SKM-1 treated with dmso at 0.1 percent for 144 hours (cell line): ENCODE measurements at regions not wholly inside any gene's neighbourhood (a gene's known extent, or its start where the extent isn't known, plus 50 kb on each side); places are given as distances from the start of the nearest gene placed in this dataset.

Source experiments
- DNase-seq: peaks from one replicate; lab custom pipeline; 2025; ENCODE audit not compliant: unreplicated experiment; lab: John Stamatoyannopoulos, UW

DNA sequence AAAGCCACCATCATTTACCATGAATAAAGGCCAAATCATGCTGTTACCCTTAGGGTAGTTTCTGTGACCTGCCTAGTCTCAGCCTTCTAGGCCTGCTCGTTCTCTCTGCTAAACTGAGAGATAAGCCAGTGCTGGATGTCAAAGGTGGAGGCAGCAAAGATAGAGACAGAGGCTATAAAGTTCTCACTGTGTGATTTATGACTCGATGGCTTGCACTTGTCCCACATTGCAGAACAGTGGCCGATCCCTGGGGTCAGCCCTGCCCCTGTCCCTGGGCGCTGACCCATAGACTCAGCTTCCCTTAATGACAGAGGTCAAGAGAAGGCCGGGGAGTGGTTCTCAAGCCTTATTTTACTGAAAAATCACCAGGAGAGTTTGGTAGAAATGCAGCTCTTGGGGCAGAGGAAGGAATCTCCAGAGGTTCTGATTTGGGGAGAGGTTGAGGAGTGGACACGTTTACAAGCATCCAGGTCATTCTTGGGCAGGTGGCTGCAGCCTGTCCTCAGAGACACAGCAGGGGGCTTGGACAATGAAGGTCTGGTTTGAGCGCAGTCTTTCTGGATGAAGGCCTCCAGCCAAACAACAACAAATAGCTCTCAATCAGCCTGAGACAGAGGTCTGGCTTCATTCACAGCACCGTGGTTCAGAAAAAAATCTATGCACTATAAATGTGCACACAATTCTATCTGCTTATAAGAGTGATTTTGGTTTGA lies 143.5 kb downstream of the ACKR3 start:
- no peak for DNase-seq

DNA sequence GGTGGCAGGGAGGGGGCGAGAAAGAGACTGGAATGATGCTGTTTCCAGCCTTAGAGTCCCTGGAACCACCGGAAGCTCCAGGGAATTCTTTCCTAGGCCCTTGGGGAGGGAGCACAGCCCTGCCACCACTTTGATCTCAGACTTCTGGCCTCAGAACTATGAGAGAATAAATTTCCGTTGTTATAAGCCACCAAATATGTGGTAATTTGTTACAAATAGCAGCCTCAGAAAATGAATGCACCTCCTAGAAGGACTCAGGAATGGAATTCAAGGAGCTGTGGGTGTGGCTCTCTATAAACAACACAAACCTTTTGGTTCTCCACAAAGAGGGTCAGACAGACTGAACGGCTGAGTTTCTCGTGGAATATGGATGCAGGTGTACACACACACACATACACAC lies 144.5 kb downstream of the ACKR3 start:
- no peak for DNase-seq

DNA sequence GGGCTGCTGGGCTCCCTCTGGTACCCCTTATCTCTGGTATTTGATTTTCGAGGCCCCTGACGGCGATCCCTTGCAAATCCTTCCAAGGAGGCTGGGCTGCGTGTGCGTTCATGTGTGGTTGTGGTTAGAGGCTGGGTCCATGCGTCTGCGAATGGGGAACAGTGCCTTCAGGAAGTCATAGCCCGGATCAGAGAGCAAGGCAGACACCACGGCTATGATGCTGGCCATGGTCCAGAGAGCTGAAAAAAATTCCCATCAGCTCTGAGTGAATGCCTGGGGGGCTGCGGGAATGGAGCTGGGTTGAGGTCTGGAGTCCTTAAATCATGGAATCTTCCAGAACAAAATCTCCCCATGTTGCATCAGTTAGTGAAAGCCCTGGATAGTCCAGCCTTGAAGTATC lies 145.5 kb downstream of the ACKR3 start:
- no peak for DNase-seq

DNA sequence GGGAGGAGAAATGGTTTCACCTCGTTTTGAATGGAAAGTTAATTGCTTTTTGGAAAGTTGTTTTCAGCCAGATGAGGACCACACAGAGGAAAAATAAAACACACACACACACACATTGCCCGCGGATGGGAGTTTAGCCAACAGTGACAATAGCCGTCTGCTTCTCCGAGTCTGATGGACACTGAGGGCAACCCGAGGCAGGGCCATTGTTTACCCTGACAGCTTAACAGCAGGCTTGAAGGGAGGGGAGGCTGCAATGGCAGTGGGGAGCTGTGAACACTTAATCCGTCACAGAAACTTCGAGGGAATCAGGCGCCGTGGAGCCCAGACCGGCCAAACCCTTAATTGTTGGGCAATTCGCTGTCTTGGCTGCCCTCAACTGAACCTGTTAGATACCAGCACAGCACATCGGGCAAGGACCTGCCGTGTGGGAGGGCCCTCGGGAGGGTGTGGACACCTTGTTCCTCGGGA lies 145.9 kb downstream of the ACKR3 start:
- DNase-seq = no peak

DNA sequence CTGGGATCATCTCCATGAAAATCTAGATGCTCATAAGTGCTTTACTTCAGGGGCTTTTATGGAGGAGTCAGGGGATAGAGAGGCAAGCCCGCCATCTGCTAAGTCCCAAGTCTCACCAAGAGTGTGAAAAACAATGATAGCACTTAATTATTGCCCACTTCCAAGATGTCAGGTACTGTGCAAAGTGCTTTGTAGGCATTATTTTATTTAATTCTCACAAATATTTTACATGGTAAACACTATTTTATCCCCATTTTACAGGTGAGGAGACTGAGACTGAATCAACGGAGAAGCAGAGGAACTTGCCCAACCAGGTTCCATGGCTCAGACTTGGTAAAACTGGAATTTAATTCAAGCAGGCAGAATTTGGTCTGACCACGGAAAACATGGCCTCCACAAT lies 147.5 kb downstream of the ACKR3 start:
- no peak for DNase-seq

DNA sequence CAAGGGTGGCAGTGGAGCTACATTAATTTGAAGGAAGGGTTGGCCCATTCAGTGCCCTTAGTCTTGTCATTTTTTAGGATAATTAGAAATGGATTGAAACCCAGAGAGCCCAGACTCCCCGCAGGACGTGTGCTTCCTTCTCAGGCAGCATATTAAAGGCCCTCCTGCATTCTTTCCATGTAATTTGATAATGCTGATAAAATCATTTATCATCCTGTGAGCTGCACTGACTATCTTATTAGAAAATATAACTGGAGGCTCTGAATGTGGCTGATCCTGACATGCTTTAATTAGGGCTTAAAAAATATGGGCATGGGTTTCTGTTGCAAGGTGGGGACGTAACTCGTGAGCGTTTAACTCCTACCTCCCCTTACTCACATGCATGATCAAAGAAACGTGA lies 148.1 kb downstream of the ACKR3 start:
- no peak for DNase-seq

DNA sequence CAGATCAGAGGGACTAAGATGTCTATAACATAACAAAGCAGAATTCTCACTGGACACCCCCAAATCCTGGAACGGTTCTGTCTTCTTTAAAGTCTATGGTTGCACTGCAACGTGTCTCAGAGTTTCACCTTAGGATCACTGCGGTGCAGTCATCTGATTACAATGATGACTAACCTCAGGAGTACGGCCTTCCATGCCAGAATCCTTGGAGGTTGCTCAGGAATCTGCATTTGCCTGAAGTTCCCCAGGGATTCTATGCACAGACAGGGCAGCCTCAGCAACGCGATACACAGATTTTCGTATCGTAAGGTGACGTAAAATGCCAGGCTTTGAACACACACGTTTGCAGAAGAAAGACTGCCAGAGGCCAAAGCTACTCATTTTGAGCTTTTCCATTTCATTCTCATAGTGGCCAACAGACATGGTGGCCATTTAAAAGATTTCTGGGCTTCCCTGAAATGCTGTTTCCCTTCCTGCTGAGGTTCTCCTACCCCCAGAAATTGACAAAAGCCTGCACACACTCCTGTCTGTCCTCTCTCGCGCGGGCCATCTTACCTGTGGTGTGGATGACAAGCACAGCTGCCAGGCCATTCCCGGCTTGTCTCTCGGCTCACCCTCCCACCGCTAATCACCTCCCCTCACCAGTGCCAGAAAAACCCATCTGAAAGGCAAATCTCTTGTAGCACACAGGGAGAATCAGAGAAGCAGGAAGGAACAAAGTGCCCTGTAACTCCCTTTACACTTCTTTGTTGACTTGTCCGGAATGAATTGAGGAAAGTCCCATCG lies 148.8 kb downstream of the ACKR3 start:
- no peak for DNase-seq

DNA sequence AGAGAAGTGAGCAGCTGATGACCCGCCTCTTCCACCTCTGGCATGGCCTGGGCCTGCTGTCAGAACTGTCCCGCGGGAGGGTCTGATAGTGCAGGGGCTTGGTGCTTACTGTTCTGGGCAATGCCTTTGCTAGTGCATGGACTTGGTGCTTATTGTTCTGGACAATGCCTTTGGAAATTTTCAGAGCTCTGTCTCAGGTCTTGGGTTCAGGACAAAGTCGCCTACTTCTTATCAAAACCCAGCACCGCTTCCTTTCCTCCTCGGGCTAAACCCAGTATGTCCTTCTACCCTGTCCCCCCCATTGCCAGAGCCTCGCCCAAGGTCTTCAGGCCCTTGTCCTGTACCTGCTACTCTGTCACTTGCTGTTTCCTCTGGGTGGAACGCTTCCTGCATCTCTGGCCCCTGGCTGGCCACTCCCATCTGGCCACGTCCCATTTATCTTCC lies 149.6 kb downstream of the ACKR3 start:
- no peak for DNase-seq

DNA sequence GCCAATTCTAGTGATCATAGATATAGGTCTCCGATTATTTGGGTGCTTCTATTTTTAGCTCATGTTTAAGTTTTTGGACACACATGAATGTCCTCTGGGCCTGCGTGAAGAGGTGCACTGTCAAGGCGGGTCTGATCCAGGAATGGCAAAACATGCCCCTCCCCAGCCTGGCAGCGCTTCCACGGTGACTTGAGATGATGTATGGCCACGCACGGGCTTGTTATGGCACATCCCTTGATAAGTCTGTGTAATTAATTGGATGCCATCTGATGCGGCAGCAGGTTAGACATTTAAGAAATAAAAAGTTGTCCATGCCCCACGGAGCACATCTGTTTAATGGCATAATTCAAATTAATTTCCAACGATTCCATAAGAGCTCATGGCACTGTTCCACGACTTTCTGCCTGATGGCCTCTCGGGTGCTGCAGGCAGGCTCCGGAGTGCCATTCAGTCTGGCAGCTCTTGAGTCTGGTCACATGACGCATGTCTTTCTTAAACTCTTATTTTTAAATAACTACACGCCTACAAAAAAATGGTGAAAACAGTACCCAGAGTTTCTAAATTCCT lies 151.4 kb downstream of the ACKR3 start:
- no peak for DNase-seq

DNA sequence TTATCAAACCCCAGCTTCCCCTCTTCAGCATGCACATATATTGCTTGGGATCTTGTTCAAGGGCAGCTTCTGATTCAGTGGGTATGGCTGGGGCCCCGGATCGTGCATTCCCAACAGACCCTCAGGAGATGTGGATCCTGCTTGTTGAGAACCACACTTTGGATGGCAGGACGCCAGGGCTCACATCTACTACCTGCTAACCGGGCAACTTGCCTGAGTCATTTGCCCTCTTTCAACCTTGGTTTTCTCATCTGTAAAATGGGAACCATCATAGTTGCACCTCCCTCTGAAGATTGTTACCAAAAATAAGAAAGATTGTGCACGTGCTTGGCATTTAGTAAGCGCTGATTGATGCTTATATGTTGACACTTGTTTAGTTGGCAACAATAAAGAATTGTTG lies 154.6 kb downstream of the ACKR3 start:
- DNase-seq = no peak

DNA sequence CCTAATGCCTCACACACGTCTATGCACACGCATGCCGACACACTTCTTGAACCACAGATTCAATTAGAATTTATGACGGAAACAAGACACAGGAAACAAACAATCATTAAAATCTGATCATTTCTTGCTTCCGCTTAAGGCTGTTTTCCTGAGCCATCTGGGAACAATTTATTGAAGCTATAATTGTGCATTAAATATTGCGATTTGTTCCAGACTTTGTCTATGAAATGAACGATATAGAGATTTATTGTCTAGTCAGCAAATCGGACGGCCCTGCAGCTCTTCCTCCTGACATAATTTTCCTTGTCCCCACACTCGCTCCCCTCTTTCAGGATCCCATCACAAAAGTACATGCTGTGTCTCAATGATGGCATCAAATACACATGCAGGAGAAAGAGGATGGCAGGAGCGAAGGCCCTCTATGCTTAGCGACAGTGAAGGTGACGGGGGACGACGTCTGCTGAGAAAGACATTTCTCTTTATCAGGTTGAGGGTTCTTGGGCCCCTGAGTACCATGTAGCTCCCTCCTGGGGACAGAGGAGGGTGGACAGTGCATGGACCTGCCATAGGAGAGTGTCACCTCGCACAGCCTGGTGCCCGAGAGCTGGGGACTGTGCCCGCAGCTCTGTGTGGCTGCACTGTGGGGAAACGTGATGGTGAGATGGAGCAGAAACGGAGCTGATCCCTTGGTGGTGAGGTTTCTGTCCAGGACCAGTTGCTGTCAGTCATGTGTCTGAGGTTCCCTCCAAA lies 157.3 kb downstream of the ACKR3 start:
- DNase-seq = no peak

DNA sequence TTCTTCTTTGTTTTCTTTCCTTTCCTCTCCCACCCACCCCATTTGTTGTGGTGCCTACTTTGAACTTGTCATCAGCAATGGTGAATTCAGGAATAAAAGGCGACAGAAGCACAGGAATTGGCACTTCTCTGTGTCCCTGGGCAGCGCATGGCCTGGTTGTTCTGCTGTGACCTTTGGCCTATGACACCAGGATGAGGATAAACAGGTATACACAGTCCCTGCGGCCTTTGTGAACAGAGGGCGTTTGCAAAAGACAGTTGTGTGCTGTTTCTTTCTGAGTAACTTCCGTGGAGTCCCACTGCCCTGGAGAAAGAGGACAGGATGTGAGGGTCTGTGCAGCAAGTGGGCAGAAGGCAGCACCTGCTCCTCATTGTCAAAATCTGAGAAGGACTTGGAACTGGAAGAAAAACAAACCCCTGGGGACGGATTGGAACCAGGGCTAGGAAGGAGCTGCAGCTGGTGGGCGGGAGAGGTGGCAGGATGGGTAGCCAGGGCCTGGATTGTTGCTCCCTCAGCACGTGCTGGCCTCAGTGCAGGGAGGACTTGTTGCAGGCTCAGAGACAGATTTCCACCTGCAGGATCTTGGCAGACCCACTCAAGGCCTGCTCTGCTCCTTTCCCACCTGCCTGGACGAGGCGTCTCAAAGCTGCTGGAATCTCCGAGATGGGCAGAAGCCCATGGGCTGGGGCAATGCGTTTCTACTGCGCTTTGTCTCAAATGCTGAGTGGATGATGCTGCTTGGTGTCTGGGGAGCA lies 159.5 kb downstream of the ACKR3 start:
- DNase-seq = no peak

DNA sequence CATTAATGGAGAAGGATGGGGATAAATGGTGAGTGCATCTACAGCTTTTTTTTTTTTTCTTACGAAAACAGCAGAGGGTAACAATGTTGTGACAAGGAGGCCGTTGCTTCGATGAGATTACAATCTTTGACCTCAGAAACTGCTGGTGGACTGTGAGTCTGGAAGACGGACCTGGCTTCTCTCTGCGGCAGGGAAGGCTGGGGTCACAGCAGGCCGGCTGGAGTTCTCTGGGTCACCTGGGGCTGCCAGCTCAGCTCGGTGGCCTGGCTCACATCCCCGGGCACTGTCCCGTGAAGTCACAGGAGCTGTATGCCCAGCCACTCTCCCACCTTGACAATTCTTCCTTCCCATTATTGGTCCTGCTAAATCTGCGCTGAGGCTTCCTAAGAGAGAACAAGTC lies 160.8 kb downstream of the ACKR3 start:
- no peak for DNase-seq

DNA sequence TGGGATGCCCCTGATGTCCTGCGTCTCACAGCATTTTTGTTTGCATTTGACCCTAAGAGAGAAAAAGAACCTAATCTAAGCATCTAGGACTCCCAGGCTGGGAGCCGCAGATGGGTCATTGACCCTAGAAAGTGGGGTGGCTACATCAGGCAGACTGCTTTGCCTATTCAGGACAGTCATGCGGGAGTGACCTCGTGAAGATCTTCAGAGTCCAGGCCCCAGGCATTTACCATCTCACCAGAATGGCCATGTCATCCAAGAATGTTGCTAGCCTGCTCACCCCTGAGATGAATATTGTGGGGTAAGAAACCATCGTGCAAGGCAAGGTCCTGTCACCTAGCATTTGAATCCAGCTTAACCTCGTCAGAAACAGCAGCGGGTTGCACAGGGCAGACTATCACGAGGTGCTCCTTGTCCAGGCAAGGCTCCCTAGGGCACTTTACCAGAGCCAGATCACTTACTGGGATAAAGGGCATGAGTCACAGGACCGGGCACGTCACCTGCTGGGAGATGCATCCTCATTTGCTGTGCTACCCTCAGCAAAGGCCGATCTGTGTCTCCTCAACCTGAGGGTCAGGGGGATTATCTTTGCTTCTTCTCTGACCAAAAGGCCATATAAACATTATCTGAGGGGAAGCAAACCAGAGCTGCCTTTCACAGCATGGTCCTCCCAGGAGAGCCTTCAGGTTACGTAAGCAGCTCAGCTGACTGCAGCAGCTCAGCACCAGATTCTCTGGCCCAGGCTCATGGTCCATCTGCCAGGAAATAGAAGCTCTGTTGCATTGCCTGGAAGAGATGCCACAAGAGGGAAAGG lies 162.3 kb downstream of the ACKR3 start:
- peak; percentile 19 for DNase-seq

DNA sequence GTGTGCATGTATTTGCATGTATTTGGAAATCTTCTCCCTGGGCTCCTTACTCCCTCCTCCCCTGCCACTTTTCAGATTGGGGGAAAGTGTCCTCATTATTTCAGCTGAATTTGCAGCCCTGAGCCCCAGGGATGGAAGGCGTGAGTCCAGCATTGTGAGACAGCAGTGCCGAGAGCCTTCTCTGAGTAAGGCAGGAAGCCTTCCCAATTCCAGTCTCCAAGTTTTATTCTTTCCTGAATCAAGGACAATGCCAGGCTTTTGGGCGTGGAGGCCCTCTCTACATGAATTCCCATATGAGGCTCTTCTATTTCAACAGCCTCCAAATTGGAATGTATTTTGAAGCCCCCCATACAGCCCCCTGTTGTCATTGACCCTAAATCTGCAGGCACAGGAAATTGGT lies 163.5 kb downstream of the ACKR3 start:
- DNase-seq = no peak

DNA sequence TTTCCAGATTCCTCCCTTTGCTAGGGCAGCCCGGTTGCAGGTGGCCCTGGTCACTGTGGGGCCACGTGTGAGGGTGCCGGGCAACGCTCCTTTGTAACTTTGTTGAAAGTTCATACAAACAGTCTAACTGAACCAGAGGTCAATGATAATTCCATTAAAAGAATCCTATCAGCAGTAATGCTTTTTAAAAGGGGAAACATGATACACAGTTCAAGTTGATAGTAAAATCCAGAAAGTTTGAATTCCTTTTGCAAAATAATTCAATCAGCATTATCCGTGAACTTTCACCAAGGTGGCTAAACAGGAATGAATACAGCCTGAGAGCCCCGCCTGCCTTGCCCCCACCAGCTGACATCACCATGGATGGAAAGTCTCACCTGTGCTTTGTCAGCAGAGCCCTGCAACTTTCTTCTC lies 166.2 kb downstream of the ACKR3 start:
- DNase-seq = no peak

DNA sequence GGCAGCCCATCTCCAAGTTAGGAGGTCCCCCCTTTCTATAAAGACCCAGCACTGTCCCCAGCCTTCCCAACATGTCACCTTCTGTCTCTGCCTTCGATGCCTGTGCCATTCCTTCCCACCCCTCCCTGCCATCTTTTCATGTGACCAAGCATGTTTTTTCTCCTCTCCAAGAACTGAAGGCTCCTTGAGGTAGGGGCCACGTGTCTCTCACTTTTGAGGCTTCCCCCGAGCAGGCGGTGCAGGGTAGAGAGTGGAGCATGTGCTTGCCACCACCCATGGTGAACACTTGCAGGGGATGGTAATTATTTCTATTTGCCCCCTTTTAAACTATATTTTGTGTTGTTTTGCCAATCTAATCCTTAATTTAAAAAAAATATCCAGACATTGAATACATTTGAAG lies 168.4 kb downstream of the ACKR3 start:
- DNase-seq = no peak

DNA sequence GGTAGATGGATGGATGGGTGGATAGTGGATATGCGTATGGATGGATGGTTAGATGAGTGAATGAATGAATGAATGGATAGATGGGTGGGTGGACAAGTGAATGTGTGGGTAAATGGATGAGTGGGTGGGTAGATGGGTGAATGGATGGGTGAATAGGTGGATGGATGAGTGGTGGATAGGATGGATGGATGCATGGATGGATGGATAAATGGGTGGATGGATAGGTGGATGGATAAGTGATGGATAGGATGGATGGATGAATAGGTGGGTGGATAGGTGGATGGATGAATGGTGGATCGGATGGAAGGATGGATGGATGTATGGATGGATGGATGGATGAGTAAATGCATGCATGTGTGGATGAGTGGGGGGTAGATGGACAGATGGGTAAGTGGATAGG lies 169.3 kb downstream of the ACKR3 start:
- DNase-seq = no peak

DNA sequence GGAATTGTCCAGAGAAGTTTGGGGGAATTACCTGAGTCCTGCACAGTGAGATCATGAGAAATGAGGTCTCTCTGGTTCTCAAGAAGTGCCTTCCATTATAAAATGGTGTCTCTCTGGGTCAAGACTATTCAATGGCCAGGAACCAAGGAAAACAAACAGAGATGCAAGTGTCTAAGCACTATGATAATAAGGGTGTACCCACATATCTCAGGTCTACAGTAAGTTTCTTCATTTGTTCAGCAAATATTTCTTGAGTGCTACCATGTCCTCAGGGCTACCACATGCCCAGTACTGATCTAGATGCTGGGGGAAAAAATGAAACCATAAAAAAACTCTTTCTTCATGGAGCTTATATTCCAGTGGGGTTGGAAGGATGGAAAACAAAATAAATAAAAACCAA lies 170.0 kb downstream of the ACKR3 start:
- no peak for DNase-seq

DNA sequence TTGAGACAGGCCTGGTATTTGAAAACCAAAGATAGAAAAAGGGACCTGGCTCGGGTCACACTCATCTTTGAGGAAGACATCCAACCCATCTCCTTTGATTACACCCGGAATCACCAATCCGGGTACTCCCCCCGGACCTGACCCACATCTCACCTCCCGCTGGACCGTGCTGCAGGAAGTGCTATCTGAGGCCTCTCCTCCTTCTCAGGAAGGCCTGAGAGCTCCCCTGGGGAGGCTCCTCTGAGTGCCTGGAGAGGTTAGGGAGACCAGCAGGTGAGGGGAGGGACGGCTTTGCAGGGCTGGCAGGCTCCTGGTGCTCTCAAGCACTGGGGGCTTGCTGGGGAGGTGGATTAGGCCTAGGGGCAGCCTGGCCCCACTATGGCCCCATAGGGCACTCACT lies 170.9 kb downstream of the ACKR3 start:
- DNase-seq = no peak
